HG02610 (cell line): ENCODE measurements at regions not wholly inside any gene's neighbourhood (a gene's known extent, or its start where the extent isn't known, plus 50 kb on each side); places are given as distances from the start of the nearest gene placed in this dataset.
"Not testable (repeated sequence)": the region's sequence is repeated elsewhere in the genome, so short reads cannot be mapped to it uniquely, and the experiment has no call there.

ENCODE experiments used
- ATAC-seq: cut with Tn5 transposase; IDR thresholded peaks from one replicate; pipeline ENCODE4 v1.9.1; 2021; ENCODE audit warnings: mild to moderate bottlenecking, moderate library complexity; ENCODE audit not compliant: unreplicated experiment

GRCh38 chr13:89980896-89981295 is 1366.6 kb upstream of the MIR17HG start:
- no peak for ATAC-seq

GRCh38 chr13:89982407-89983095 is 1364.9 kb upstream of the MIR17HG start:
- ATAC-seq: no peak

- ATAC-seq: no peak
Observed at GRCh38 chr13:89988206-89988605, 1359.3 kb upstream of the MIR17HG start.

- no peak for ATAC-seq
Observed at GRCh38 chr13:90003566-90003965, 1343.9 kb upstream of the MIR17HG start.

GRCh38 chr13:90008707-90009149 is 1338.8 kb upstream of the MIR17HG start:
- no peak for ATAC-seq

- ATAC-seq: no peak
Observed at GRCh38 chr13:90014038-90014437, 1333.4 kb upstream of the MIR17HG start.

- ATAC-seq: peak; percentile 73
Observed at GRCh38 chr13:90015565-90016507, 1331.7 kb upstream of the MIR17HG start.

GRCh38 chr13:90016688-90017087 is 1330.8 kb upstream of the MIR17HG start:
- ATAC-seq: no peak

- ATAC-seq: no peak
Observed at GRCh38 chr13:90020536-90021070, 1326.9 kb upstream of the MIR17HG start.

GRCh38 chr13:90027409-90027808 is 1320.1 kb upstream of the MIR17HG start:
- ATAC-seq: no peak

GRCh38 chr13:90032313-90032712 is 1315.2 kb upstream of the MIR17HG start:
- no peak for ATAC-seq

GRCh38 chr13:90032841-90033493 is 1314.5 kb upstream of the MIR17HG start:
- no peak for ATAC-seq

- no peak for ATAC-seq
Observed at GRCh38 chr13:90039516-90039915, 1308.0 kb upstream of the MIR17HG start.

- ATAC-seq: no peak
Observed at GRCh38 chr13:90047600-90047999, 1299.9 kb upstream of the MIR17HG start.

- ATAC-seq: no peak
Observed at GRCh38 chr13:90049989-90050671, 1297.4 kb upstream of the MIR17HG start.

- ATAC-seq: no peak
Observed at GRCh38 chr13:90055121-90055520, 1292.4 kb upstream of the MIR17HG start.

GRCh38 chr13:90055760-90056159 is 1291.7 kb upstream of the MIR17HG start:
- no peak for ATAC-seq

GRCh38 chr13:90064226-90064625 is 1283.3 kb upstream of the MIR17HG start:
- not testable (repeated sequence) for ATAC-seq

GRCh38 chr13:90068658-90069057 is 1278.8 kb upstream of the MIR17HG start:
- peak; percentile 63 for ATAC-seq

- no peak for ATAC-seq
Observed at GRCh38 chr13:90070362-90070761, 1277.1 kb upstream of the MIR17HG start.
